SK-N-SH (cell line): ENCODE measurements at regions not wholly inside any gene's neighbourhood (a gene's known extent, or its start where the extent isn't known, plus 50 kb on each side); places are given as distances from the start of the nearest gene placed in this dataset.

Experiments used
- YY1 ChIP-seq: IDR thresholded peaks from 2 replicates; pipeline ENCODE4 v1.4.0; 2012; ENCODE audit warnings: low read depth, mild to moderate bottlenecking
- TF ChIP-seq, protein P1 (sequence below): fragments of 150-350 bp; IDR thresholded peaks from 2 replicates; pipeline ENCODE4 v1.6.1; 2016; ENCODE audit warnings: mild to moderate bottlenecking, low read depth, low read length
- TF ChIP-seq, protein P2 (sequence below): fragments of 200-600 bp; sonication (generic); IDR thresholded peaks from 2 replicates; pipeline ENCODE4 v1.6.1; 2017; ENCODE audit warnings: antibody characterized with exemption, mild to moderate bottlenecking, moderate library complexity

DNA sequence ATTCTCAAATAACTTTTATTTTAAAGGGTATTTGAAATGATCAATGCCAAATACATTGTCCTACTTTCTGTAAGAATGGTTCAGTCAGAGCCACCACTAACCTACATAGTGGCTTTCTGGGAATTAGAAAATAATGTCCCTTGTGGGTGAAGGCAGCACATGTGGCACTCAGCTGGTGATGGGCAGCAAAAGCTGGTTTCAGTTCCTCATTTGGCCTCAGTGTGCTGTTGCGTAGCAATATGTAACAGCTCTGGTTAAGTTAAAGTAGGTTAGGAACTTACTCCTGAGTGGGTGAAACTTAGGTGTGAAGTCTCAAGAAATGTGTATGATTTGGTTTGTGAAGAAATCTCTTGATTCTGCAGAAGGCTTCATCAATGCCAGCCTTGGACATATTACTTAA lies 99.6 kb upstream of the SPEF2 start:
- TF ChIP-seq, protein P1, sequence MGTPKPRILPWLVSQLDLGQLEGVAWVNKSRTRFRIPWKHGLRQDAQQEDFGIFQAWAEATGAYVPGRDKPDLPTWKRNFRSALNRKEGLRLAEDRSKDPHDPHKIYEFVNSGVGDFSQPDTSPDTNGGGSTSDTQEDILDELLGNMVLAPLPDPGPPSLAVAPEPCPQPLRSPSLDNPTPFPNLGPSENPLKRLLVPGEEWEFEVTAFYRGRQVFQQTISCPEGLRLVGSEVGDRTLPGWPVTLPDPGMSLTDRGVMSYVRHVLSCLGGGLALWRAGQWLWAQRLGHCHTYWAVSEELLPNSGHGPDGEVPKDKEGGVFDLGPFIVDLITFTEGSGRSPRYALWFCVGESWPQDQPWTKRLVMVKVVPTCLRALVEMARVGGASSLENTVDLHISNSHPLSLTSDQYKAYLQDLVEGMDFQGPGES, result no peak
- no peak for TF ChIP-seq YY1
- TF ChIP-seq, protein P2, sequence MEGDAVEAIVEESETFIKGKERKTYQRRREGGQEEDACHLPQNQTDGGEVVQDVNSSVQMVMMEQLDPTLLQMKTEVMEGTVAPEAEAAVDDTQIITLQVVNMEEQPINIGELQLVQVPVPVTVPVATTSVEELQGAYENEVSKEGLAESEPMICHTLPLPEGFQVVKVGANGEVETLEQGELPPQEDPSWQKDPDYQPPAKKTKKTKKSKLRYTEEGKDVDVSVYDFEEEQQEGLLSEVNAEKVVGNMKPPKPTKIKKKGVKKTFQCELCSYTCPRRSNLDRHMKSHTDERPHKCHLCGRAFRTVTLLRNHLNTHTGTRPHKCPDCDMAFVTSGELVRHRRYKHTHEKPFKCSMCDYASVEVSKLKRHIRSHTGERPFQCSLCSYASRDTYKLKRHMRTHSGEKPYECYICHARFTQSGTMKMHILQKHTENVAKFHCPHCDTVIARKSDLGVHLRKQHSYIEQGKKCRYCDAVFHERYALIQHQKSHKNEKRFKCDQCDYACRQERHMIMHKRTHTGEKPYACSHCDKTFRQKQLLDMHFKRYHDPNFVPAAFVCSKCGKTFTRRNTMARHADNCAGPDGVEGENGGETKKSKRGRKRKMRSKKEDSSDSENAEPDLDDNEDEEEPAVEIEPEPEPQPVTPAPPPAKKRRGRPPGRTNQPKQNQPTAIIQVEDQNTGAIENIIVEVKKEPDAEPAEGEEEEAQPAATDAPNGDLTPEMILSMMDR, result no peak
